ENCODE measurements at regions not wholly inside any gene's neighbourhood (a gene's known extent, or its start where the extent isn't known, plus 50 kb on each side); places are given as distances from the start of the nearest gene placed in this dataset.

DNA sequence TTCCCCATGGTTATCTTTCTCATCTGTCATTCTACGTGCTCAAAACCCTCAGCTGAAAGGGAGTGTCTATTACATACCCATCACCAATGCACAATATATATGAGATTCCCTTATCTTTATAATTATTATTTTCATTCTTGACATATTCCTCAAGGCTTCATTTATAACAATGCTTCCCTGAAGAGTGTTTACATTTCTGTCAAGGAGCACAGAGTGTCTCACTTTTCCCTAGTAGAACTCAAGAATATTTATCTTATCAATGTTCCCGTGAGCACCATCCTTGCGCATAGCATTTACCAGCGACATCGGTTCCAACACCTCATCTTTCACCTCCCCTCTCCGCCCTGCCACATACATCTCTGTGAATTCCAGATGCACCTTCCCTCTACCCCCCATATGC, 250.6 kb downstream of the PLA2G4A start:
- in situ Hi-C loops (cut with HindIII; ENCODE audit: low sequenced_read_pairs), result no loop called here
- no peak for DNase-seq (ENCODE audit: low read depth)
- TF ChIP-seq, protein P1, sequence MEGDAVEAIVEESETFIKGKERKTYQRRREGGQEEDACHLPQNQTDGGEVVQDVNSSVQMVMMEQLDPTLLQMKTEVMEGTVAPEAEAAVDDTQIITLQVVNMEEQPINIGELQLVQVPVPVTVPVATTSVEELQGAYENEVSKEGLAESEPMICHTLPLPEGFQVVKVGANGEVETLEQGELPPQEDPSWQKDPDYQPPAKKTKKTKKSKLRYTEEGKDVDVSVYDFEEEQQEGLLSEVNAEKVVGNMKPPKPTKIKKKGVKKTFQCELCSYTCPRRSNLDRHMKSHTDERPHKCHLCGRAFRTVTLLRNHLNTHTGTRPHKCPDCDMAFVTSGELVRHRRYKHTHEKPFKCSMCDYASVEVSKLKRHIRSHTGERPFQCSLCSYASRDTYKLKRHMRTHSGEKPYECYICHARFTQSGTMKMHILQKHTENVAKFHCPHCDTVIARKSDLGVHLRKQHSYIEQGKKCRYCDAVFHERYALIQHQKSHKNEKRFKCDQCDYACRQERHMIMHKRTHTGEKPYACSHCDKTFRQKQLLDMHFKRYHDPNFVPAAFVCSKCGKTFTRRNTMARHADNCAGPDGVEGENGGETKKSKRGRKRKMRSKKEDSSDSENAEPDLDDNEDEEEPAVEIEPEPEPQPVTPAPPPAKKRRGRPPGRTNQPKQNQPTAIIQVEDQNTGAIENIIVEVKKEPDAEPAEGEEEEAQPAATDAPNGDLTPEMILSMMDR (IDR thresholded peaks at IDR 0.05; ENCODE audit: low read depth, low read length, missing control alignments), result no peak
- H3K4me3 ChIP-seq (ENCODE audit: low read depth, low read length), result no peak overlapping the region

GRCh38 chr1:187091666-187092065, 262.9 kb downstream of the PLA2G4A start:
- TF ChIP-seq, protein P1 (IDR thresholded peaks at IDR 0.05; ENCODE audit: low read depth, low read length, missing control alignments), result no peak
- no peak overlapping the region for H3K4me3 ChIP-seq (ENCODE audit: low read depth, low read length)
- in situ Hi-C loops (cut with HindIII; ENCODE audit: low sequenced_read_pairs), result no loop called here
- no peak for DNase-seq (ENCODE audit: low read depth)

DNA sequence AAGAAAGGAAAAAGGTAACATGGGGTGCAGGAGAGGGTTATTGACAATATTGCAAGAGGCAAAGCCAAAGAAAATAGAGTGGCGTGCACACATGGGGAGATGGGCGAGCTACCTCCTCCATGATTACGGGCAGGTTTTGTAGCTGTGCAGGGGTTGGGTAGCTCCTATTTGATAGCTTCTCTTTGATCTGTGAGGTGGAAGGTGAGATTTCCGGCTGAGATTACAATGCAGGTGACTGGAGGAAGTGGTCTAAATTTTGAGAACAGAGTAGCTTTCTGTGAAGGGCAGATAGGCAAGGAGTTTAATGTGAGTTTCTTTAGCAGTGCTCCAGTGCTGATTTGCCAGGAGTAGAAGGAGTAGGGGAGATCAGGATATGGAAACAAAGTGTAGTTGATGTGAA, 263.4 kb downstream of the PLA2G4A start:
- in situ Hi-C loops (cut with HindIII; ENCODE audit: low sequenced_read_pairs), result no loop called here
- H3K4me3 ChIP-seq (ENCODE audit: low read depth, low read length), result no peak overlapping the region
- DNase-seq (ENCODE audit: low read depth), result no peak
- TF ChIP-seq, protein P1 (IDR thresholded peaks at IDR 0.05; ENCODE audit: low read depth, low read length, missing control alignments), result no peak

- TF ChIP-seq, protein P1 (IDR thresholded peaks at IDR 0.05; ENCODE audit: low read depth, low read length, missing control alignments), result no peak
- in situ Hi-C loops (cut with HindIII; ENCODE audit: low sequenced_read_pairs), result no loop called here
- no peak for DNase-seq (ENCODE audit: low read depth)
- H3K4me3 ChIP-seq (ENCODE audit: low read depth, low read length), result no peak overlapping the region
Observed at GRCh38 chr1:187096689-187097088, 267.9 kb downstream of the PLA2G4A start.

- TF ChIP-seq, protein P1 (IDR thresholded peaks at IDR 0.05; ENCODE audit: low read depth, low read length, missing control alignments), result no peak
Observed at GRCh38 chr1:187110351-187110750, 281.6 kb downstream of the PLA2G4A start.

DNA sequence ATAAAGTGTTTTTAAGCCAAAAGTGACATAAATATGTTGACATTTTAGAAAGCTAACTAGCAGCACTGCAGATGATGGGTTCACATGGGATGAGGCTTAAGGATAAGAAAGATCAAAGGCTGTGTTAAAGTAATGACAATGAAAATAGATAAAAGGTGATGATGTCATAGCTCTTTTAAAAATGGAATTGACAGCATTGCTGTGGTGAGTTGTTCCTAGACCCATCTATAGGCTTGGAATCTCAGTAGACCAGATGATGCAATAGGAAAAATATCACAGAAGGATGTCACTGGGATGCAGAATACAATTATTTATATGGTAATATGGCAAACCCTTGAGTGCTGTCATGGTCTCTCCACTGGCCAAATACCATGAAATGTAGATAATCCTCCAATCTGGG, 286.0 kb downstream of the PLA2G4A start:
- TF ChIP-seq, protein P1 (IDR thresholded peaks at IDR 0.05; ENCODE audit: low read depth, low read length, missing control alignments), result no peak
- no peak for DNase-seq (ENCODE audit: low read depth)
- H3K4me3 ChIP-seq (ENCODE audit: low read depth, low read length), result no peak overlapping the region
- in situ Hi-C loops (cut with HindIII; ENCODE audit: low sequenced_read_pairs), result no loop called here

More at GRCh38 chr1:187110351-187110750, 281.6 kb downstream of the PLA2G4A start:
- in situ Hi-C loops (cut with HindIII; ENCODE audit: low sequenced_read_pairs), result no loop called here
- H3K4me3 ChIP-seq (ENCODE audit: low read depth, low read length), result no peak overlapping the region
- DNase-seq (ENCODE audit: low read depth), result no peak

GRCh38 chr1:187121661-187122060, 292.9 kb downstream of the PLA2G4A start:
- DNase-seq (ENCODE audit: low read depth), result no peak
- H3K4me3 ChIP-seq (ENCODE audit: low read depth, low read length), result no peak overlapping the region
- TF ChIP-seq, protein P1 (IDR thresholded peaks at IDR 0.05; ENCODE audit: low read depth, low read length, missing control alignments), result no peak
- in situ Hi-C loops (cut with HindIII; ENCODE audit: low sequenced_read_pairs), result no loop called here
